Upper lobe of left lung (tissue), 4 donors: ENCODE measurements at regions not wholly inside any gene's neighbourhood (a gene's known extent, or its start where the extent isn't known, plus 50 kb on each side); places are given as distances from the start of the nearest gene placed in this dataset.

ENCODE experiments used
- EP300 ChIP-seq, 4 donors: sonication (generic); formaldehyde crosslinking; IDR thresholded peaks; one replicate each; pipeline ENCODE4 v1.5.1; 2017; ENCODE audit warnings: antibody characterized with exemption in 4 of 4, control low read depth in 2 of 4
- POLR2A ChIP-seq, 4 donors: fragments of 450-650 bp; IDR thresholded peaks; one replicate each; pipeline ENCODE4 v1.5.1; 2016 to 2017; ENCODE audit warnings: antibody characterized with exemption in 4 of 4, mild to moderate bottlenecking in 2 of 4
- POLR2AphosphoS5 ChIP-seq, 2 donors: sonication (generic); formaldehyde crosslinking; IDR thresholded peaks; one replicate each; pipeline ENCODE4 v1.5.1; 2017; ENCODE audit warnings: antibody characterized with exemption in 2 of 2
- TF ChIP-seq, protein P1 (sequence below), 6 experiments: fragments of 450-650 bp in 4 of 6; fragments of 200-600 bp in 2 of 6; sonication (generic) in 2 of 6; IDR thresholded peaks; one replicate each; pipeline ENCODE4 v1.5.1; 2016 to 2019; ENCODE audit warnings: antibody characterized with exemption in 6 of 6

DNA sequence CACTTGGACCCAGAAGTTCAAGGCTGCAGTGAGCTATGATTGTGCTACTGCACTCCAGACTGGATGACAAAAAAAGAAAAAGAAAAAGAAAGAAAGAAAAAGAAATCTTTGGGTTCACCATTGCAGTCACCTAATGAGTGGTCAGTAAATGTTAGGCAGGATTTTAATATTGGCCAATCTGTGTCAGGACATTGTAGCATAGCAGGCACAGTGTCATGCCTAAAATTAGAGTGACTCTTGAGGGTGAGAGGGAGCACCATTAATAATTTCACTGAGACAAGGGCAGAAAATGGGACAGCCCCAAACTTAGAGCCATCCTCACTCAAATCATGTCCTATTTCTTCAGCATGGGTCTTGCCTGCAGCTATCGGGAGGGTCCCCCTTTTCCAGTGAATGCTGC, 221.6 kb upstream of the NRP1 start:
- TF ChIP-seq, protein P1, sequence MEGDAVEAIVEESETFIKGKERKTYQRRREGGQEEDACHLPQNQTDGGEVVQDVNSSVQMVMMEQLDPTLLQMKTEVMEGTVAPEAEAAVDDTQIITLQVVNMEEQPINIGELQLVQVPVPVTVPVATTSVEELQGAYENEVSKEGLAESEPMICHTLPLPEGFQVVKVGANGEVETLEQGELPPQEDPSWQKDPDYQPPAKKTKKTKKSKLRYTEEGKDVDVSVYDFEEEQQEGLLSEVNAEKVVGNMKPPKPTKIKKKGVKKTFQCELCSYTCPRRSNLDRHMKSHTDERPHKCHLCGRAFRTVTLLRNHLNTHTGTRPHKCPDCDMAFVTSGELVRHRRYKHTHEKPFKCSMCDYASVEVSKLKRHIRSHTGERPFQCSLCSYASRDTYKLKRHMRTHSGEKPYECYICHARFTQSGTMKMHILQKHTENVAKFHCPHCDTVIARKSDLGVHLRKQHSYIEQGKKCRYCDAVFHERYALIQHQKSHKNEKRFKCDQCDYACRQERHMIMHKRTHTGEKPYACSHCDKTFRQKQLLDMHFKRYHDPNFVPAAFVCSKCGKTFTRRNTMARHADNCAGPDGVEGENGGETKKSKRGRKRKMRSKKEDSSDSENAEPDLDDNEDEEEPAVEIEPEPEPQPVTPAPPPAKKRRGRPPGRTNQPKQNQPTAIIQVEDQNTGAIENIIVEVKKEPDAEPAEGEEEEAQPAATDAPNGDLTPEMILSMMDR (IDR thresholded peaks at IDR 0.05): no peak
- TF ChIP-seq POLR2AphosphoS5 (IDR thresholded peaks at IDR 0.05): no peak
- TF ChIP-seq EP300 (IDR thresholded peaks at IDR 0.05): no peak
- TF ChIP-seq POLR2A (IDR thresholded peaks at IDR 0.05): no peak
